ENCODE measurements at regions not wholly inside any gene's neighbourhood (a gene's known extent, or its start where the extent isn't known, plus 50 kb on each side); places are given as distances from the start of the nearest gene placed in this dataset.

GRCh38 chr21:28186604-28187003, 806.1 kb downstream of the LTN1 start:
- DNase-seq (ENCODE audit: low read depth, low spot score) (no peak), FAIRE-seq (no peak)
- POLR2A ChIA-PET = no interaction called here
- H3K4me1 ChIP-seq (ENCODE audit: control insufficient read depth, extremely low read depth, insufficient read depth, low read length) = no peaks in the 10 kb centered on the region
- CTCF ChIA-PET = interaction anchor here (1.3 kb wide), 1 partner anchor 150 kb away, joined by 3 read pairs; no protein-coding TSS in a partner anchor
- H3K4me3 ChIP-seq (replicated peaks in 1 of 3; ENCODE audit: insufficient read depth in 1 of 3, low read depth in 1 of 3, low read length in 3 of 3) = no peak overlapping the region
- no TSS peak for BruUV-seq (replicated peaks)
- no peak overlapping the region for H3K9ac ChIP-seq (replicated peaks; ENCODE audit: extremely low read depth, insufficient read depth, low read length)
- dilution Hi-C loops (cut with MboI; ENCODE audit: extremely low pct_ligation_motif_present, low sequenced_read_pairs) = no loop called here
- no peaks in the 10 kb centered on the region for H3K36me3 ChIP-seq (ENCODE audit: control insufficient read depth in 2 of 2, extremely low read depth in 1 of 2, insufficient read depth in 2 of 2, low read length in 2 of 2)
- no peaks in the 10 kb centered on the region for H4K20me1 ChIP-seq (replicated peaks; ENCODE audit: control insufficient read depth, extremely low read depth, insufficient read depth, low read length)
- no peak overlapping the region for H3K4me2 ChIP-seq (ENCODE audit: insufficient read depth, low read length)
- TF ChIP-seq, protein P1, sequence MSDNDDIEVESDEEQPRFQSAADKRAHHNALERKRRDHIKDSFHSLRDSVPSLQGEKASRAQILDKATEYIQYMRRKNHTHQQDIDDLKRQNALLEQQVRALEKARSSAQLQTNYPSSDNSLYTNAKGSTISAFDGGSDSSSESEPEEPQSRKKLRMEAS (IDR thresholded peaks at IDR 0.05; ENCODE audit: insufficient read depth, insufficient read length) = no peak
- TF ChIP-seq MYC (IDR thresholded peaks at IDR 0.05; ENCODE audit: low read depth, low read length) (no peak), JUN (IDR thresholded peaks at IDR 0.05; ENCODE audit: borderline replicate concordance, insufficient read depth, insufficient read length, low read depth) (no peak), POLR2AphosphoS5 (IDR thresholded peaks at IDR 0.05; ENCODE audit: insufficient read depth, low read depth, low read length) (no peak), POLR2A (IDR thresholded peaks at IDR 0.05; ENCODE audit: low read depth, low read length) (no peak), EZH2 (IDR thresholded peaks at IDR 0.05; ENCODE audit: borderline replicate concordance, low read depth, low read length, severe bottlenecking) (no peak), GATA2 (IDR thresholded peaks at IDR 0.05; ENCODE audit: insufficient read depth, insufficient read length, low read depth, low read length) (no peak), FOS (IDR thresholded peaks at IDR 0.05; ENCODE audit: borderline replicate concordance, insufficient read depth, low read length) (no peak)
- TF ChIP-seq, protein P2, sequence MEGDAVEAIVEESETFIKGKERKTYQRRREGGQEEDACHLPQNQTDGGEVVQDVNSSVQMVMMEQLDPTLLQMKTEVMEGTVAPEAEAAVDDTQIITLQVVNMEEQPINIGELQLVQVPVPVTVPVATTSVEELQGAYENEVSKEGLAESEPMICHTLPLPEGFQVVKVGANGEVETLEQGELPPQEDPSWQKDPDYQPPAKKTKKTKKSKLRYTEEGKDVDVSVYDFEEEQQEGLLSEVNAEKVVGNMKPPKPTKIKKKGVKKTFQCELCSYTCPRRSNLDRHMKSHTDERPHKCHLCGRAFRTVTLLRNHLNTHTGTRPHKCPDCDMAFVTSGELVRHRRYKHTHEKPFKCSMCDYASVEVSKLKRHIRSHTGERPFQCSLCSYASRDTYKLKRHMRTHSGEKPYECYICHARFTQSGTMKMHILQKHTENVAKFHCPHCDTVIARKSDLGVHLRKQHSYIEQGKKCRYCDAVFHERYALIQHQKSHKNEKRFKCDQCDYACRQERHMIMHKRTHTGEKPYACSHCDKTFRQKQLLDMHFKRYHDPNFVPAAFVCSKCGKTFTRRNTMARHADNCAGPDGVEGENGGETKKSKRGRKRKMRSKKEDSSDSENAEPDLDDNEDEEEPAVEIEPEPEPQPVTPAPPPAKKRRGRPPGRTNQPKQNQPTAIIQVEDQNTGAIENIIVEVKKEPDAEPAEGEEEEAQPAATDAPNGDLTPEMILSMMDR (IDR thresholded peaks at IDR 0.05; ENCODE audit: extremely low read depth in 1 of 2, insufficient read depth in 1 of 2, low read depth in 1 of 2, low read length in 2 of 2) = no peak
- H2AFZ ChIP-seq (ENCODE audit: low read depth, low read length) = no peak overlapping the region
- H3K79me2 ChIP-seq (ENCODE audit: control insufficient read depth, insufficient read depth, low read length) = no peaks in the 10 kb centered on the region
- intact Hi-C loops (cut with micrococcal nuclease) = no loop called here
- H3K27me3 ChIP-seq (ENCODE audit: control insufficient read depth in 2 of 2, insufficient read depth in 2 of 2, low read length in 2 of 2) = no peaks in the 10 kb centered on the region
- H3K9me3 ChIP-seq (replicated peaks; ENCODE audit: control insufficient read depth, insufficient read depth, low read length) = no peaks in the 10 kb centered on the region
- H3K27ac ChIP-seq (ENCODE audit: insufficient read depth, low read depth, low read length) = no peak overlapping the region
- no peaks in the 10 kb centered on the region for H3K9me1 ChIP-seq (replicated peaks; ENCODE audit: control insufficient read depth, extremely low read depth, insufficient read depth, low read length)
